NT2/D1 (cell line): ENCODE measurements at regions not wholly inside any gene's neighbourhood (a gene's known extent, or its start where the extent isn't known, plus 50 kb on each side); places are given as distances from the start of the nearest gene placed in this dataset.

Source experiments
- SUZ12 ChIP-seq: IDR thresholded peaks from 2 replicates; pipeline ENCODE4 v1.6.1; 2011; ENCODE audit not compliant: insufficient read length, insufficient read depth; ENCODE audit errors: extremely low read depth
- YY1 ChIP-seq: IDR thresholded peaks from 2 replicates; pipeline ENCODE4 v1.6.1; 2011; ENCODE audit not compliant: insufficient read length, insufficient read depth
- ZNF274 ChIP-seq: IDR thresholded peaks from 2 replicates; pipeline ENCODE4 v1.6.1; 2011; ENCODE audit warnings: mild to moderate bottlenecking, low read depth, low read length

GRCh38 chr13:29654843-29655547 is 59.5 kb upstream of the SLC7A1 start:
- TF ChIP-seq ZNF274, result no peak
- TF ChIP-seq YY1, result no peak
- no peak for TF ChIP-seq SUZ12
